CD8-positive, alpha-beta memory T cell (primary cell): ENCODE measurements at regions not wholly inside any gene's neighbourhood (a gene's known extent, or its start where the extent isn't known, plus 50 kb on each side); places are given as distances from the start of the nearest gene placed in this dataset.
A peak's percentile ranks its signal among the peaks of the same experiment; 100 is the strongest.
"Not testable (repeated sequence)": the region's sequence is repeated elsewhere in the genome, so short reads cannot be mapped to it uniquely, and the experiment has no call there.

Experiments used
- CTCF ChIA-PET: fragments of 350-600 bp; sonication (Branson Sonifier 250); formaldehyde crosslinking; loops from one replicate; lab custom pipeline; 2021; ENCODE audit warnings: antibody characterized with exemption; lab: Charles Lee
- POLR2A ChIA-PET: fragments of 350-600 bp; sonication (Branson Sonifier 250); formaldehyde crosslinking; loops from one replicate; lab custom pipeline; 2021; ENCODE audit warnings: antibody characterized with exemption; lab: Charles Lee
- DNase-seq, 5 donors: peaks; one replicate each; pipeline versions ENCODE4 v3.0.0 to v3.0.0-alpha.2; 2020 to 2022; ENCODE audit warnings: mixed read lengths in 1 of 5
- H3K27ac ChIP-seq: one replicate; pipeline ENCODE4 v1.7.0; 2013; ENCODE audit warnings: low read depth, mild to moderate bottlenecking, low read length, moderate library complexity
- H3K27me3 ChIP-seq: 2 replicates; pipeline ENCODE4 v1.7.0; 2013; ENCODE audit warnings: low read length, mild to moderate bottlenecking; ENCODE audit not compliant: insufficient read depth, poor library complexity, severe bottlenecking
- H3K36me3 ChIP-seq: 2 replicates; pipeline ENCODE4 v1.7.0; 2013; ENCODE audit warnings: mild to moderate bottlenecking, low read length, moderate library complexity; ENCODE audit not compliant: insufficient read depth
- H3K4me1 ChIP-seq: 2 replicates; pipeline ENCODE4 v1.7.0; 2013; ENCODE audit warnings: mild to moderate bottlenecking, low read length, moderate library complexity; ENCODE audit not compliant: insufficient read depth
- H3K4me3 ChIP-seq: 2 replicates; pipeline ENCODE4 v1.7.0; 2013; ENCODE audit warnings: mild to moderate bottlenecking, low read length
- H3K9me3 ChIP-seq: 2 replicates; pipeline ENCODE4 v1.7.0; 2013; ENCODE audit warnings: mild to moderate bottlenecking, low read length
- H3K27ac Mint-ChIP-seq, 8 donors: one replicate each; pipeline ENCODE4 v1.8.0; 2020 to 2021; ENCODE audit warnings: mixed read lengths in 8 of 8, mild to moderate bottlenecking in 6 of 8, inconsistent platforms in 3 of 8, moderate library complexity in 3 of 8
- H3K27me3 Mint-ChIP-seq, 2 donors: one replicate each; pipeline ENCODE4 v1.8.0; 2020 to 2021; ENCODE audit warnings: mixed read lengths in 2 of 2, mild to moderate bottlenecking in 1 of 2, moderate library complexity in 1 of 2
- H3K36me3 Mint-ChIP-seq, 3 donors: one replicate each; pipeline ENCODE4 v1.8.0; 2020 to 2021; ENCODE audit warnings: mixed read lengths in 3 of 3, inconsistent platforms in 1 of 3, mild to moderate bottlenecking in 1 of 3
- H3K4me1 Mint-ChIP-seq, 3 donors: one replicate each; pipeline ENCODE4 v1.8.0; 2020 to 2021; ENCODE audit warnings: mixed read lengths in 3 of 3, inconsistent platforms in 1 of 3, mild to moderate bottlenecking in 1 of 3
- H3K4me3 Mint-ChIP-seq, 7 donors: one replicate each; pipeline ENCODE4 v1.8.0; 2020 to 2021; ENCODE audit warnings: mixed read lengths in 7 of 7, mild to moderate bottlenecking in 6 of 7, moderate library complexity in 4 of 7, inconsistent platforms in 2 of 7
- H3K9me3 Mint-ChIP-seq, 5 donors: one replicate each; pipeline ENCODE4 v1.8.0; 2020 to 2022; ENCODE audit warnings: mixed read lengths in 5 of 5, mild to moderate bottlenecking in 3 of 5, moderate library complexity in 2 of 5, inconsistent platforms in 1 of 5

- H3K27ac ChIP-seq, result no peak overlapping the region
- no peak overlapping the region for H3K4me3 Mint-ChIP-seq
- ChIA-PET POLR2A (no interaction called here), CTCF (no interaction called here)
- no peaks in the 10 kb centered on the region for H3K9me3 Mint-ChIP-seq
- H3K36me3 Mint-ChIP-seq, result no peaks in the 10 kb centered on the region
- no peak overlapping the region for H3K4me3 ChIP-seq
- no peaks in the 10 kb centered on the region for H3K36me3 ChIP-seq
- H3K27me3 ChIP-seq, result no peaks in the 10 kb centered on the region
- peaks cover 0 to 9% of the 10 kb centered on the region in 2 donors for H3K27me3 Mint-ChIP-seq
- no peak overlapping the region for H3K27ac Mint-ChIP-seq
- no peaks in the 10 kb centered on the region for H3K9me3 ChIP-seq
- DNase-seq, result no peak
- H3K4me1 ChIP-seq, result no peaks in the 10 kb centered on the region
- H3K4me1 Mint-ChIP-seq, result no peaks in the 10 kb centered on the region
Observed at GRCh38 chrX:131862321-131862720, 160.8 kb upstream of the STK26 start.

- Histone ChIP-seq H3K4me1 (no peaks in the 10 kb centered on the region), H3K27me3 (no peaks in the 10 kb centered on the region), H3K9me3 (no peaks in the 10 kb centered on the region), H3K27ac (no peak overlapping the region), H3K36me3 (no peaks in the 10 kb centered on the region), H3K4me3 (no peak overlapping the region)
- no peak for DNase-seq
- Mint-ChIP-seq H3K9me3 (no peaks in the 10 kb centered on the region), H3K4me1 (no peaks in the 10 kb centered on the region), H3K27me3 (peaks cover 0 to 13% of the 10 kb centered on the region in 2 donors), H3K4me3 (no peak overlapping the region), H3K36me3 (peaks cover 0 to 2% (median 0%) of the 10 kb centered on the region in 3 donors), H3K27ac (no peak overlapping the region)
- POLR2A ChIA-PET, result no interaction called here
- CTCF ChIA-PET, result no interaction called here
Observed at GRCh38 chrX:131869182-131869581, 153.9 kb upstream of the STK26 start.

- H3K27me3 ChIP-seq, result no peaks in the 10 kb centered on the region
- no peaks in the 10 kb centered on the region for H3K4me1 ChIP-seq
- Mint-ChIP-seq H3K27ac (no peak overlapping the region), H3K9me3 (no peaks in the 10 kb centered on the region), H3K27me3 (peaks cover 0 to 7% of the 10 kb centered on the region in 2 donors), H3K4me1 (no peaks in the 10 kb centered on the region), H3K4me3 (no peak overlapping the region), H3K36me3 (peaks cover 0 to 2% (median 0%) of the 10 kb centered on the region in 3 donors)
- H3K9me3 ChIP-seq, result no peaks in the 10 kb centered on the region
- no peaks in the 10 kb centered on the region for H3K36me3 ChIP-seq
- no peak overlapping the region for H3K4me3 ChIP-seq
- CTCF ChIA-PET, result no interaction called here
- POLR2A ChIA-PET, result no interaction called here
- no peak overlapping the region for H3K27ac ChIP-seq
- no peak for DNase-seq
Observed at GRCh38 chrX:131874300-131874699, 148.8 kb upstream of the STK26 start.

GRCh38 chrX:131875827-131876226 lies 147.3 kb upstream of the STK26 start:
- H3K36me3 ChIP-seq, DNase-seq, H3K9me3 Mint-ChIP-seq, H3K27ac Mint-ChIP-seq, CTCF ChIA-PET, H3K9me3 ChIP-seq, POLR2A ChIA-PET, H3K4me3 ChIP-seq, H3K4me1 ChIP-seq, H3K36me3 Mint-ChIP-seq, H3K4me1 Mint-ChIP-seq, H3K27me3 ChIP-seq, H3K4me3 Mint-ChIP-seq, H3K27me3 Mint-ChIP-seq, H3K27ac ChIP-seq: not testable (repeated sequence)

- Mint-ChIP-seq H3K4me1 (no peaks in the 10 kb centered on the region), H3K4me3 (no peak overlapping the region), H3K27me3 (peaks cover 0 to 10% of the 10 kb centered on the region in 2 donors), H3K27ac (no peak overlapping the region), H3K36me3 (no peaks in the 10 kb centered on the region), H3K9me3 (no peaks in the 10 kb centered on the region)
- CTCF ChIA-PET, result no interaction called here
- H3K4me3 ChIP-seq, result no peak overlapping the region
- H3K4me1 ChIP-seq, result no peaks in the 10 kb centered on the region
- H3K36me3 ChIP-seq, result no peaks in the 10 kb centered on the region
- no peaks in the 10 kb centered on the region for H3K27me3 ChIP-seq
- no peak for DNase-seq
- H3K9me3 ChIP-seq, result no peaks in the 10 kb centered on the region
- no peak overlapping the region for H3K27ac ChIP-seq
- POLR2A ChIA-PET, result no interaction called here
Observed at GRCh38 chrX:131881194-131881593, 141.9 kb upstream of the STK26 start.

- H3K4me1 ChIP-seq, POLR2A ChIA-PET, H3K4me3 ChIP-seq, H3K9me3 ChIP-seq, H3K27ac ChIP-seq, DNase-seq, H3K4me1 Mint-ChIP-seq, H3K27ac Mint-ChIP-seq, H3K27me3 ChIP-seq, H3K9me3 Mint-ChIP-seq, H3K4me3 Mint-ChIP-seq, H3K36me3 Mint-ChIP-seq, H3K36me3 ChIP-seq, CTCF ChIA-PET: not testable (repeated sequence)
- peaks cover 3 to 16% of the 10 kb centered on the region in 2 donors for H3K27me3 Mint-ChIP-seq
Observed at GRCh38 chrX:131885042-131885441, 138.1 kb upstream of the STK26 start.

- H3K4me1 Mint-ChIP-seq, H3K27me3 Mint-ChIP-seq, H3K4me3 ChIP-seq, H3K27me3 ChIP-seq, H3K4me3 Mint-ChIP-seq, H3K36me3 Mint-ChIP-seq, H3K9me3 Mint-ChIP-seq, CTCF ChIA-PET, POLR2A ChIA-PET, H3K27ac Mint-ChIP-seq, H3K4me1 ChIP-seq, H3K36me3 ChIP-seq, H3K27ac ChIP-seq, DNase-seq, H3K9me3 ChIP-seq: not testable (repeated sequence)
Observed at GRCh38 chrX:131893857-131894256, 129.2 kb upstream of the STK26 start.

GRCh38 chrX:131894995-131895394 lies 128.1 kb upstream of the STK26 start:
- no peak for DNase-seq

GRCh38 chrX:131895807-131896206 lies 127.3 kb upstream of the STK26 start:
- Histone ChIP-seq H3K36me3 (no peaks in the 10 kb centered on the region), H3K9me3 (no peaks in the 10 kb centered on the region), H3K27me3 (no peaks in the 10 kb centered on the region), H3K4me3 (no peak overlapping the region), H3K4me1 (no peaks in the 10 kb centered on the region), H3K27ac (no peak overlapping the region)
- Mint-ChIP-seq H3K4me1 (no peaks in the 10 kb centered on the region), H3K36me3 (no peaks in the 10 kb centered on the region), H3K27ac (peak overlapping the region in 1 of 8 donors; percentile 30), H3K27me3 (no peaks in the 10 kb centered on the region), H3K4me3 (no peak overlapping the region), H3K9me3 (no peaks in the 10 kb centered on the region)
- DNase-seq, result no peak
- ChIA-PET POLR2A (no interaction called here), CTCF (no interaction called here)

More at GRCh38 chrX:131894995-131895394, 128.1 kb upstream of the STK26 start:
- no peak overlapping the region for H3K4me3 Mint-ChIP-seq
- ChIA-PET CTCF (no interaction called here), POLR2A (no interaction called here)
- H3K36me3 Mint-ChIP-seq, result no peaks in the 10 kb centered on the region
- Histone ChIP-seq H3K4me1 (no peaks in the 10 kb centered on the region), H3K27ac (no peak overlapping the region), H3K9me3 (no peaks in the 10 kb centered on the region), H3K27me3 (no peaks in the 10 kb centered on the region), H3K4me3 (no peak overlapping the region), H3K36me3 (no peaks in the 10 kb centered on the region)
- no peaks in the 10 kb centered on the region for H3K4me1 Mint-ChIP-seq
- H3K9me3 Mint-ChIP-seq, result no peaks in the 10 kb centered on the region
- H3K27ac Mint-ChIP-seq, result no peak overlapping the region
- H3K27me3 Mint-ChIP-seq, result no peaks in the 10 kb centered on the region
